Keratinocyte (primary cell): ENCODE measurements at regions not wholly inside any gene's neighbourhood (a gene's known extent, or its start where the extent isn't known, plus 50 kb on each side); places are given as distances from the start of the nearest gene placed in this dataset.

Source experiments
- DNase-seq: peaks from one replicate; pipeline ENCODE4 v3.0.0-alpha.2; 2011; ENCODE audit warnings: low read depth, missing footprints, low spot score
- FAIRE-seq: peaks from 2 replicates; lab custom pipeline; 2011; peaks lifted over from hg19 to GRCh38; lab: Jason Lieb, UNC
- H2AFZ ChIP-seq: 2 replicates; pipeline ENCODE4 v1.6.0; 2012; ENCODE audit warnings: low read length, control low read depth, inconsistent platforms; ENCODE audit not compliant: control insufficient read depth
- H3K27ac ChIP-seq: 2 replicates; pipeline ENCODE4 v1.5.1; 2011; ENCODE audit warnings: low read length; ENCODE audit not compliant: control insufficient read depth, insufficient read depth
- H3K27me3 ChIP-seq: 3 replicates; pipeline ENCODE4 v1.6.0; 2011; ENCODE audit warnings: low read length; ENCODE audit not compliant: control insufficient read depth, insufficient read depth; ENCODE audit errors: extremely low read depth
- H3K36me3 ChIP-seq, 2 experiments: 2 replicates in 1 of 2; 3 replicates in 1 of 2; pipeline ENCODE4 v1.5.1; 2011; ENCODE audit warnings: low read length in 2 of 2, mild to moderate bottlenecking in 1 of 2; ENCODE audit not compliant: control insufficient read depth in 2 of 2, insufficient read depth in 2 of 2; ENCODE audit errors: extremely low read depth in 1 of 2
- H3K4me1 ChIP-seq: 3 replicates; pipeline ENCODE4 v1.5.1; 2011; ENCODE audit warnings: low read length; ENCODE audit not compliant: control insufficient read depth, insufficient read depth; ENCODE audit errors: extremely low read depth
- H3K4me2 ChIP-seq: 3 replicates; pipeline ENCODE4 v1.6.0; 2011; ENCODE audit warnings: low read depth, low read length; ENCODE audit not compliant: control insufficient read depth, insufficient read depth; ENCODE audit errors: extremely low read depth
- H3K4me3 ChIP-seq, 3 experiments: fragments of 200-600 bp in 1 of 3; sonication (generic) in 1 of 3; 2 replicates in 2 of 3; 3 replicates in 1 of 3; pipeline ENCODE4 v1.5.1; 2011 to 2016; ENCODE audit warnings: low read length in 3 of 3, mild to moderate bottlenecking in 3 of 3, control low read depth in 2 of 3, inconsistent platforms in 1 of 3, low read depth in 1 of 3, mixed read lengths in 1 of 3, mixed run types in 1 of 3, moderate library complexity in 1 of 3; ENCODE audit not compliant: control insufficient read depth in 2 of 3, insufficient read depth in 2 of 3; ENCODE audit errors: extremely low read depth in 1 of 3
- H3K79me2 ChIP-seq: 2 replicates; pipeline ENCODE4 v1.6.0; 2012; ENCODE audit warnings: low read length; ENCODE audit not compliant: control insufficient read depth, insufficient read depth
- H3K9ac ChIP-seq: 3 replicates; pipeline ENCODE4 v1.6.0; 2011; ENCODE audit warnings: low read length; ENCODE audit not compliant: control insufficient read depth, insufficient read depth; ENCODE audit errors: extremely low read depth
- H3K9me1 ChIP-seq: 3 replicates; pipeline ENCODE4 v1.6.0; 2011; ENCODE audit warnings: low read length; ENCODE audit not compliant: control insufficient read depth, insufficient read depth; ENCODE audit errors: extremely low read depth
- H3K9me3 ChIP-seq: 2 replicates; pipeline ENCODE4 v1.5.1; 2012; ENCODE audit warnings: low read depth, low read length; ENCODE audit not compliant: control insufficient read depth
- H4K20me1 ChIP-seq: 3 replicates; pipeline ENCODE4 v1.6.0; 2011; ENCODE audit warnings: low read length; ENCODE audit not compliant: control insufficient read depth, insufficient read depth; ENCODE audit errors: extremely low read depth
- CTCF ChIP-seq, 3 experiments: IDR thresholded peaks in 1 of 3; conservative IDR thresholded peaks in 1 of 3; optimal IDR thresholded peaks in 1 of 3; 2 replicates in 2 of 3; 3 replicates in 1 of 3; pipeline versions ENCODE3 to v1.5.1; 2011; ENCODE audit warnings: low read length in 3 of 3, mild to moderate bottlenecking in 3 of 3, moderate library complexity in 2 of 3, control low read depth in 1 of 3, inconsistent platforms in 1 of 3; ENCODE audit not compliant: insufficient read depth in 2 of 3; ENCODE audit errors: extremely low read depth in 1 of 3
- EZH2 ChIP-seq: IDR thresholded peaks from one replicate; pipeline ENCODE4 v1.6.1; 2012; ENCODE audit warnings: inconsistent platforms, mild to moderate bottlenecking, low read length, moderate library complexity
- dilution Hi-C: fragments of 300-500 bp; cut with MboI; formaldehyde crosslinking; loops from one replicate; pipeline ENCODE4 v1.7.0; 2020; ENCODE audit warnings: low sequenced_read_pairs; ENCODE audit not compliant: extremely low pct_ligation_motif_present

GRCh38 chr6:109230453-109230852 is 135.1 kb downstream of the CEP57L1 start:
- Histone ChIP-seq H3K9me3 (no peaks in the 10 kb centered on the region), H2AFZ (no peak overlapping the region), H3K79me2 (no peaks in the 10 kb centered on the region), H4K20me1 (no peaks in the 10 kb centered on the region), H3K4me2 (no peak overlapping the region), H3K9me1 (no peaks in the 10 kb centered on the region), H3K27ac (no peak overlapping the region), H3K36me3 (no peaks in the 10 kb centered on the region), H3K4me3 (no peak overlapping the region), H3K27me3 (no peaks in the 10 kb centered on the region), H3K4me1 (no peaks in the 10 kb centered on the region), H3K9ac (no peak overlapping the region)
- TF ChIP-seq CTCF (optimal IDR thresholded peaks at IDR 0.05 in 1 of 3, IDR thresholded peaks at IDR 0.05 in 1 of 3, conservative IDR thresholded peaks at IDR 0.05 in 1 of 3; ENCODE audit: extremely low read depth in 1 of 3, insufficient read depth in 2 of 3, low read length in 3 of 3), result no peak
- no peak for TF ChIP-seq EZH2
- FAIRE-seq, result no peak
- no peak for DNase-seq
- dilution Hi-C loops, result no loop called here

- Histone ChIP-seq H3K36me3 (no peaks in the 10 kb centered on the region), H3K27ac (no peak overlapping the region), H3K9me3 (no peaks in the 10 kb centered on the region), H3K4me1 (no peaks in the 10 kb centered on the region), H4K20me1 (no peaks in the 10 kb centered on the region), H3K9ac (no peak overlapping the region), H2AFZ (no peak overlapping the region), H3K79me2 (no peaks in the 10 kb centered on the region), H3K27me3 (no peaks in the 10 kb centered on the region), H3K9me1 (no peaks in the 10 kb centered on the region), H3K4me2 (no peak overlapping the region), H3K4me3 (no peak overlapping the region)
- DNase-seq (no peak), FAIRE-seq (no peak)
- dilution Hi-C loops, result no loop called here
- TF ChIP-seq EZH2, result no peak
- no peak for TF ChIP-seq CTCF (optimal IDR thresholded peaks at IDR 0.05 in 1 of 3, IDR thresholded peaks at IDR 0.05 in 1 of 3, conservative IDR thresholded peaks at IDR 0.05 in 1 of 3; ENCODE audit: extremely low read depth in 1 of 3, insufficient read depth in 2 of 3, low read length in 3 of 3)
Observed at GRCh38 chr6:109229536-109229935, 134.2 kb downstream of the CEP57L1 start.
